Mucosa of rectum (tissue), 2 donors: ENCODE measurements at regions not wholly inside any gene's neighbourhood (a gene's known extent, or its start where the extent isn't known, plus 50 kb on each side); places are given as distances from the start of the nearest gene placed in this dataset.

ENCODE experiments used
- H3K27ac ChIP-seq, 2 donors: one replicate each; pipeline ENCODE4 v1.7.0; 2013; ENCODE audit warnings: inconsistent platforms in 2 of 2, low read depth in 2 of 2, low read length in 2 of 2
- H3K27me3 ChIP-seq, 2 donors: one replicate each; pipeline ENCODE4 v1.7.0; 2013; ENCODE audit warnings: low read length in 2 of 2; ENCODE audit not compliant: control insufficient read depth in 2 of 2, insufficient read depth in 2 of 2
- H3K36me3 ChIP-seq, 2 donors: one replicate each; pipeline ENCODE4 v1.7.0; 2013; ENCODE audit warnings: low read length in 2 of 2; ENCODE audit not compliant: control insufficient read depth in 2 of 2, insufficient read depth in 2 of 2
- H3K4me1 ChIP-seq, 2 donors: one replicate each; pipeline ENCODE4 v1.7.0; 2013; ENCODE audit warnings: low read length in 2 of 2, mild to moderate bottlenecking in 1 of 2; ENCODE audit not compliant: control insufficient read depth in 2 of 2, insufficient read depth in 2 of 2
- H3K4me3 ChIP-seq, 2 donors: one replicate each; pipeline ENCODE4 v1.7.0; 2013; ENCODE audit warnings: low read length in 2 of 2
- H3K9ac ChIP-seq, 2 donors: one replicate each; pipeline ENCODE4 v1.7.0; 2013; ENCODE audit warnings: low read length in 2 of 2, low read depth in 1 of 2, mild to moderate bottlenecking in 1 of 2
- H3K9me3 ChIP-seq, 2 donors: one replicate each; pipeline ENCODE4 v1.7.0; 2013; ENCODE audit warnings: low read length in 2 of 2; ENCODE audit not compliant: control insufficient read depth in 2 of 2
- donor health status: healthy.
- donor health status: Normal muscosa, but diverticular disease.

- Histone ChIP-seq H3K27ac (peak overlapping the region in 1 of 2 donors; percentile 79), H3K27me3 (no peaks in the 10 kb centered on the region), H3K4me3 (no peak overlapping the region), H3K9me3 (no peaks in the 10 kb centered on the region), H3K4me1 (peaks cover 2 to 3% of the 10 kb centered on the region in 2 donors), H3K36me3 (no peaks in the 10 kb centered on the region), H3K9ac (no peak overlapping the region)
These were observed 93.9 kb upstream of the EGLN3 start for GRCh38 chr14:34044666-34045306.

- H3K27ac ChIP-seq, result peak overlapping the region; percentile 49 to 79
These were observed 93.4 kb upstream of the EGLN3 start for GRCh38 chr14:34044373-34044637.

GRCh38 chr14:34043627-34044372 lies 92.9 kb upstream of the EGLN3 start:
- Histone ChIP-seq H3K4me1 (peaks cover 3 to 4% of the 10 kb centered on the region in 2 donors), H3K4me3 (peak overlapping the region in 1 of 2 donors; percentile 20), H3K36me3 (no peaks in the 10 kb centered on the region), H3K9me3 (no peaks in the 10 kb centered on the region), H3K9ac (no peak overlapping the region), H3K27ac (peak overlapping the region; percentile 49 to 79), H3K27me3 (no peaks in the 10 kb centered on the region)

More at GRCh38 chr14:34044373-34044637, 93.4 kb upstream of the EGLN3 start:
- peaks cover 2 to 3% of the 10 kb centered on the region in 2 donors for H3K4me1 ChIP-seq
- H3K36me3 ChIP-seq, result no peaks in the 10 kb centered on the region
- no peak overlapping the region for H3K4me3 ChIP-seq
- H3K9me3 ChIP-seq, result no peaks in the 10 kb centered on the region
- H3K27me3 ChIP-seq, result no peaks in the 10 kb centered on the region
- H3K9ac ChIP-seq, result no peak overlapping the region

GRCh38 chr14:34041220-34041619 lies 90.3 kb upstream of the EGLN3 start:
- Histone ChIP-seq H3K4me1 (peaks cover 8 to 18% of the 10 kb centered on the region in 2 donors), H3K9me3 (no peaks in the 10 kb centered on the region), H3K9ac (no peak overlapping the region), H3K27me3 (no peaks in the 10 kb centered on the region), H3K4me3 (no peak overlapping the region), H3K27ac (no peak overlapping the region), H3K36me3 (no peaks in the 10 kb centered on the region)

- H3K9me3 ChIP-seq, result no peaks in the 10 kb centered on the region
- H3K36me3 ChIP-seq, result no peaks in the 10 kb centered on the region
- H3K4me1 ChIP-seq, result peaks cover 12 to 22% of the 10 kb centered on the region in 2 donors
- no peaks in the 10 kb centered on the region for H3K27me3 ChIP-seq
- no peak overlapping the region for H3K27ac ChIP-seq
- H3K9ac ChIP-seq, result no peak overlapping the region
- H3K4me3 ChIP-seq, result no peak overlapping the region
These were observed 89.9 kb upstream of the EGLN3 start for GRCh38 chr14:34040766-34041165.

GRCh38 chr14:34039428-34040047 lies 88.7 kb upstream of the EGLN3 start:
- Histone ChIP-seq H3K4me3 (no peak overlapping the region), H3K36me3 (no peaks in the 10 kb centered on the region), H3K27ac (no peak overlapping the region), H3K9ac (no peak overlapping the region), H3K27me3 (no peaks in the 10 kb centered on the region), H3K9me3 (no peaks in the 10 kb centered on the region), H3K4me1 (peaks cover 18 to 34% of the 10 kb centered on the region in 2 donors)

- Histone ChIP-seq H3K4me3 (no peak overlapping the region), H3K4me1 (peaks cover 15 to 34% of the 10 kb centered on the region in 2 donors), H3K27ac (peak overlapping the region; percentile 26 to 67), H3K27me3 (no peaks in the 10 kb centered on the region), H3K9ac (no peak overlapping the region), H3K9me3 (no peaks in the 10 kb centered on the region), H3K36me3 (no peaks in the 10 kb centered on the region)
These were observed 87.6 kb upstream of the EGLN3 start for GRCh38 chr14:34038358-34039057.

GRCh38 chr14:34036319-34036766 lies 85.5 kb upstream of the EGLN3 start:
- Histone ChIP-seq H3K9me3 (no peaks in the 10 kb centered on the region), H3K9ac (peak overlapping the region in 1 of 2 donors; percentile 55), H3K36me3 (no peaks in the 10 kb centered on the region), H3K27ac (peak overlapping the region; percentile 66 to 85), H3K4me3 (no peak overlapping the region), H3K27me3 (no peaks in the 10 kb centered on the region), H3K4me1 (peaks cover 19 to 42% of the 10 kb centered on the region in 2 donors)

GRCh38 chr14:34035934-34036250 lies 85.0 kb upstream of the EGLN3 start:
- Histone ChIP-seq H3K27ac (peak overlapping the region; percentile 66 to 85), H3K4me1 (peaks cover 22 to 47% of the 10 kb centered on the region in 2 donors), H3K4me3 (no peak overlapping the region), H3K9ac (peak overlapping the region; percentile 19 to 55), H3K27me3 (no peaks in the 10 kb centered on the region), H3K36me3 (no peaks in the 10 kb centered on the region), H3K9me3 (no peaks in the 10 kb centered on the region)
